ENCODE measurements at regions not wholly inside any gene's neighbourhood (a gene's known extent, or its start where the extent isn't known, plus 50 kb on each side); places are given as distances from the start of the nearest gene placed in this dataset.
"Not testable (repeated sequence)": the region's sequence is repeated elsewhere in the genome, so short reads cannot be mapped to it uniquely, and the experiment has no call there.

DNA sequence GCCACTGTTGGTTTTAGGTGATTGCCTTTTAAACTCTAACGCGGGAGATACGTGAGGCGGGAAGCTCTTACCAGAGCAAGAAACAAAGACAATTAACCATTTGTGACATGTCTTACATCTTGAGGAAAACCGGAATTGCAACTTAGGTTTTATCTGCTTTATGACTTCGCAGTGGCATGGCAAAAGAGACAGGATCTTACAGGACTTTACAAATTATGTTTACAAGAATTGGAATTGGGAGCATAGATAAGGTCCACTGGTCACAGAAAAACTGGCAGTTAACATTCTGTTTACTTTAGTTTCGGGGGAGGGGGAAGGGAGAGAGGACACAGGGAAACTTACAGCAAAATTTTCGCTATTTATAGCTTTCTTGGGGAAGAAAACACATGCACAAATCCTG lies 1119.6 kb downstream of the ZPLD1 start:
- WGBS, 2 donors, result 17 to 45% methylated on average over 8 of the region's 8 CpGs
- no peaks in the 10 kb centered on the region for H3K27me3 ChIP-seq
- no peak for DNase-seq
- H3K27ac ChIP-seq, result no peak overlapping the region
- H3K4me3 ChIP-seq, result no peak overlapping the region
- TF ChIP-seq POLR2AphosphoS5 (IDR thresholded peaks at IDR 0.05) (no peak), EP300 (IDR thresholded peaks at IDR 0.05) (no peak), POLR2A (IDR thresholded peaks at IDR 0.05) (no peak)
- TF ChIP-seq, protein P1, sequence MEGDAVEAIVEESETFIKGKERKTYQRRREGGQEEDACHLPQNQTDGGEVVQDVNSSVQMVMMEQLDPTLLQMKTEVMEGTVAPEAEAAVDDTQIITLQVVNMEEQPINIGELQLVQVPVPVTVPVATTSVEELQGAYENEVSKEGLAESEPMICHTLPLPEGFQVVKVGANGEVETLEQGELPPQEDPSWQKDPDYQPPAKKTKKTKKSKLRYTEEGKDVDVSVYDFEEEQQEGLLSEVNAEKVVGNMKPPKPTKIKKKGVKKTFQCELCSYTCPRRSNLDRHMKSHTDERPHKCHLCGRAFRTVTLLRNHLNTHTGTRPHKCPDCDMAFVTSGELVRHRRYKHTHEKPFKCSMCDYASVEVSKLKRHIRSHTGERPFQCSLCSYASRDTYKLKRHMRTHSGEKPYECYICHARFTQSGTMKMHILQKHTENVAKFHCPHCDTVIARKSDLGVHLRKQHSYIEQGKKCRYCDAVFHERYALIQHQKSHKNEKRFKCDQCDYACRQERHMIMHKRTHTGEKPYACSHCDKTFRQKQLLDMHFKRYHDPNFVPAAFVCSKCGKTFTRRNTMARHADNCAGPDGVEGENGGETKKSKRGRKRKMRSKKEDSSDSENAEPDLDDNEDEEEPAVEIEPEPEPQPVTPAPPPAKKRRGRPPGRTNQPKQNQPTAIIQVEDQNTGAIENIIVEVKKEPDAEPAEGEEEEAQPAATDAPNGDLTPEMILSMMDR (IDR thresholded peaks at IDR 0.05), result no peak
- intact Hi-C loops (cut with DNase I), result no loop called here
- H3K36me3 ChIP-seq, result no peaks in the 10 kb centered on the region
- H3K4me1 ChIP-seq, result no peaks in the 10 kb centered on the region
- H3K9me3 ChIP-seq, result no peaks in the 10 kb centered on the region

DNA sequence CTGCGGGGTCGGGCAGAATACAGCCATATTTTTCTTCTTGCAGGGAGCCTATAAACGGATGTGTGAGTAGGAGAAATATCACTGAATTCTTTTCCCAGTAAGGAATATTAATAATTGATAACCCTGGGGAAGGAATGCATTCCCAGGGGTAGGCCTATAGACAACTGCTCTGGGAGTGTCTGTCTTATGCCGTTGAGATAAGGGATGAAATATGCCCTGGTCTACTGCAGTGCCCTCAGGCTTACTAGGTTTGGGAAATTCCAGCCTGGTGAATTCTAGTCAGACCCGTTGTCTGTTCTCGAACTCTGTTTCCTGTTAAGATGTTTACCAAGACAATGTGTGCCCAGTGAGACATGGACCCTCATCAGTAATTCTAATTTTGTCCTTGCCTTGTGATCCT lies 1129.3 kb downstream of the ZPLD1 start:
- intact Hi-C loops (cut with DNase I); H3K27me3 ChIP-seq; H3K36me3 ChIP-seq; H3K27ac ChIP-seq; H3K4me1 ChIP-seq; H3K9me3 ChIP-seq; H3K4me3 ChIP-seq; DNase-seq: not testable (repeated sequence)
- WGBS, 2 donors, result 85 to 89% methylated on average over 6 of the region's 6 CpGs

DNA sequence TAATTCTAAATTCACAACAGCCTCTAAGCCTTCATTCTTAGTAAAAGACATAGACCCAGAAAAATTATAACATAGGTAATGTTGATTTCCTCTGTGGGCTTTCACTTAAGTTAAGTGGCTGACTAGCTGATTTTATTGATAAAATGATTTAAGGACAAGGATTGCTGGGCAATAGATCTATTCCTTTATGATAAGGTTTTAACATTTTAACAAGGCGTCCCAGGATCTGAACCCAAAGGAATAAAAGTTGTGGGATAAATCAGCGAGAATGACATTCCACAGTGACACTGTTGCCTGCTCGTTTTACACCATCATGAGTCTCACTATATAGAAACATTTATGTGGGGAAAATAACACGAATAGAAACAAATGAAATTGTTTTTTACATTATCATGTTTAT lies 1151.0 kb downstream of the ZPLD1 start:
- DNase-seq, result no peak
- intact Hi-C loops (cut with DNase I), result no loop called here
- Histone ChIP-seq H3K36me3 (no peaks in the 10 kb centered on the region), H3K4me3 (no peak overlapping the region), H3K27ac (no peak overlapping the region), H3K4me1 (no peaks in the 10 kb centered on the region), H3K27me3 (no peaks in the 10 kb centered on the region), H3K9me3 (no peaks in the 10 kb centered on the region)
- WGBS, 2 donors, result 59 to 68% methylated on average over 4 of the region's 4 CpGs
- TF ChIP-seq, protein P1 (IDR thresholded peaks at IDR 0.05), result no peak
- TF ChIP-seq POLR2A (IDR thresholded peaks at IDR 0.05), result no peak
- TF ChIP-seq POLR2AphosphoS5 (IDR thresholded peaks at IDR 0.05), result no peak
- TF ChIP-seq EP300 (IDR thresholded peaks at IDR 0.05), result no peak

DNA sequence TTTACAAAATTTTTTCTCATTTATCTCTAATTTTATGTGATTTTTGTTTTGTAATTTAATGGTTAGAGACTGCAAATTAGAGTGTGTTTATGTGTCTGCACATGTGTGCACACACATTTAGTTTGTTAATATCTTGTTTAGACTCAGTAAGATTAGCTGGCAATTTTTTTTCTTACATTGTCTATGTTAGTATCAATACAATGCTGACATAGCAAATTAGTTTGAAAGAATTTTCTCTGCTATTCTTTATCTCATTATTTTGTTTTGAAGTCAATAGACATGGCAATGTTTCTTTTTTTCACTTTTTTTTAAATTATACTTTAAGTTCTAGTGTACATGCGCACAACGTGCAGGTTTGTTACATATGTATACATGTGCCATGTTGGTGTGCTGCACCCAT lies 1155.0 kb downstream of the ZPLD1 start:
- H3K4me3 ChIP-seq, result no peak overlapping the region
- no peak overlapping the region for H3K27ac ChIP-seq
- no peaks in the 10 kb centered on the region for H3K9me3 ChIP-seq
- intact Hi-C loops (cut with DNase I), result no loop called here
- H3K4me1 ChIP-seq, result no peaks in the 10 kb centered on the region
- 96 to 98% methylated on average over 2 of the region's 2 CpGs for WGBS, 2 donors
- no peak for DNase-seq
- TF ChIP-seq, protein P1 (IDR thresholded peaks at IDR 0.05), result no peak
- TF ChIP-seq POLR2AphosphoS5 (IDR thresholded peaks at IDR 0.05), result no peak
- TF ChIP-seq POLR2A (IDR thresholded peaks at IDR 0.05), result no peak
- no peak for TF ChIP-seq EP300 (IDR thresholded peaks at IDR 0.05)
- H3K27me3 ChIP-seq, result no peaks in the 10 kb centered on the region
- no peaks in the 10 kb centered on the region for H3K36me3 ChIP-seq

DNA sequence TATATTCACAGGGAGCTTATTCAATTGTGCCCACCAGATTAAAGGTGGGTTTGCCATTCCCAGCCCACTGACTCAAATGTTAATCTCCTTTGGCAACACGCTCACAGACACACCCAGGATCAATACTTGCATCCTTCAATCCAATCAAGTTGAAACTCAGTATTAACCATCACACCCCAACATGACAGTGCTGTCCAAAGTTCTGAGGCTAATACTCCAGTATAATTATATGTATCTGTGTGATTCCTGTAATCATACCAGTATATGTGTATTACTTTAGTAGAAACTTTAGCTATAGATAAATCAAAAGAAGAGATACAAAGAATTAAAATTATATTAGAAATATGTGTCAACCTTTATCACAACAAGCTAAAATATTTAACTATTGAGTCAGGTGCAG lies 1166.0 kb downstream of the ZPLD1 start:
- TF ChIP-seq POLR2AphosphoS5 (IDR thresholded peaks at IDR 0.05) (no peak), POLR2A (IDR thresholded peaks at IDR 0.05) (no peak), EP300 (IDR thresholded peaks at IDR 0.05) (no peak)
- TF ChIP-seq, protein P1 (IDR thresholded peaks at IDR 0.05), result no peak
- no peak overlapping the region for H3K4me3 ChIP-seq
- no peaks in the 10 kb centered on the region for H3K36me3 ChIP-seq
- WGBS, 2 donors, result 41 to 78% methylated on average over 1 of the region's 1 CpG
- intact Hi-C loops (cut with DNase I), result no loop called here
- no peak for DNase-seq
- H3K4me1 ChIP-seq, result no peaks in the 10 kb centered on the region
- H3K27ac ChIP-seq, result no peak overlapping the region
- H3K27me3 ChIP-seq, result no peaks in the 10 kb centered on the region
- H3K9me3 ChIP-seq, result peaks cover 0 to 1% (median 0%) of the 10 kb centered on the region in 4 donors

Data from sigmoid colon (tissue), 6 donors.